ENCODE measurements at regions not wholly inside any gene's neighbourhood (a gene's known extent, or its start where the extent isn't known, plus 50 kb on each side); places are given as distances from the start of the nearest gene placed in this dataset.

DNA sequence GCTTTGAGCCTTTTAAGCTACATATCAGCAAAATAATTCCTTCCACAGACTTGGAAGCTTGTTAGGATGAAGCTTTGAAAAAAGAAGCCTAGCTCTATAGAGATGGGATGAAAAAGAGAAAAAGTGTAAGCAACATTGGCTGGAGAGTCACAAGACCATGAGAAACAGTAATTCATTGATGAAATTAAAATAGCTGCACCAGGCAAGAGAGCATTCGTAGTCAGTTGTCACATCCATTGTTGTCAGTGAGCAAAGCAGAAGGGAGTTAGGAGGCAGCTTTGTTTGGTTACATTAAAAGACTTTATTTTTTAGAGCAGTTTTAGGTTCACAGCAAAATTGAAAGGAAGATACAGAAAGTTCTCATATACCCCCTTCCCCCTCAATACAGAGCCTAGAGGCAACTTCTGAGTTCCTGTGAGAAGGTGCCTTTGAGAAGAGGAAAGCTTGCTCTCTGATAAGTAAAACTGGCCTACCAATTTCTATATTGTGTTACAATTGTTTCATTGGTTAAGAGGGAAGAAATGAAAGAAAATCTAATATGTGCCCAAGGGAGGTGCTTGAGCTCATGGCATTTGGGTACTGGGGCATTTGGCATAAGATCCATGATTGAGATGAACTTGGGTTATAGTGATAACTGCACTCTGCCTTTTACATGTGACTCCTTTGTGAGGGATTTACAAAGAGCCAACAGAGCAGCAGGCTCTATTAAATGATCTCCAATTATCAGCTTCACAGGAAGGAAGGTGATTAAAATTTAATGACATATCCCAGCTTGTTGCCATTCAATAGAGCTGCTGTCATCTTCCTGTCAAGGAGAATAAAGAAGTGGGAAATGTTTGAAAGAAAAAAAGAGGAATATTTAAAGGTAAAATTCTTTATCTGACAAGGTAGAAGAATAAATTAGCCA is 361.3 kb upstream of the TMTC1 start:
- H3K4me2 ChIP-seq (ENCODE audit: low read length): no peak overlapping the region
- no peaks in the 10 kb centered on the region for H4K20me1 ChIP-seq (ENCODE audit: insufficient read depth, low read length)
- no peaks in the 10 kb centered on the region for H3K4me1 ChIP-seq (ENCODE audit: low read length)
- TF ChIP-seq EZH2phosphoT487 (IDR thresholded peaks at IDR 0.05; ENCODE audit: low read depth): no peak
- TF ChIP-seq CTCF (IDR thresholded peaks at IDR 0.05; ENCODE audit: low read depth, low read length): no peak
- no peak overlapping the region for H2AFZ ChIP-seq (ENCODE audit: low read depth, low read length)
- H3K9ac ChIP-seq (ENCODE audit: low read length): no peak overlapping the region
- H3K27ac ChIP-seq (ENCODE audit: low read length): no peak overlapping the region
- H3K36me3 ChIP-seq (replicated peaks; ENCODE audit: low read depth, low read length): no peaks in the 10 kb centered on the region
- no peaks in the 10 kb centered on the region for H3K27me3 ChIP-seq (ENCODE audit: low read depth, low read length)
- H3K4me3 ChIP-seq (ENCODE audit: low read length): no peak overlapping the region
- no peaks in the 10 kb centered on the region for H3K9me3 ChIP-seq (ENCODE audit: insufficient read depth, low read length)
- H3K79me2 ChIP-seq (ENCODE audit: low read length): no peaks in the 10 kb centered on the region

DNA sequence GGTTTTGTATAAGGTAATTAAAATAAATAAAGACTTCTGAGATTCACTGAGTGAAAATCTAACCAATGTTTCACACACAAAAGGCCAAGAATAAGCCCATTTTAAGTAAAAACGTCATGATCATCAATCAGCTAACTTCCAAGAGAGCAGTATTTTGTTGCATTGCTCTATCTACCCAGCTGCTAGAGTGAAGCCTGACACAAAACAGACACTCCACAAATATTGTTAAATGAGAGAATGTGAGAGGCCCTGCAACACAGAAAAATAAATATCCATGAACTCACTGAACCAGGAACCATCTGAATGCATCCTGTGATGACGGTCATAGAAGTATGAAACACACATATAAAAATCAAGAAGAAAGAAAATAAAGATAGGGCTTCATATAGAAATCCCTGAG is 358.6 kb upstream of the TMTC1 start:
- Histone ChIP-seq H3K27me3 (ENCODE audit: low read depth, low read length) (no peaks in the 10 kb centered on the region), H3K79me2 (ENCODE audit: low read length) (no peaks in the 10 kb centered on the region), H3K36me3 (replicated peaks; ENCODE audit: low read depth, low read length) (no peaks in the 10 kb centered on the region), H2AFZ (ENCODE audit: low read depth, low read length) (no peak overlapping the region), H3K4me3 (ENCODE audit: low read length) (no peak overlapping the region), H3K9ac (ENCODE audit: low read length) (no peak overlapping the region), H3K27ac (ENCODE audit: low read length) (no peak overlapping the region), H3K4me2 (ENCODE audit: low read length) (no peak overlapping the region), H3K9me3 (ENCODE audit: insufficient read depth, low read length) (no peaks in the 10 kb centered on the region), H3K4me1 (ENCODE audit: low read length) (no peaks in the 10 kb centered on the region), H4K20me1 (ENCODE audit: insufficient read depth, low read length) (no peaks in the 10 kb centered on the region)
- TF ChIP-seq EZH2phosphoT487 (IDR thresholded peaks at IDR 0.05; ENCODE audit: low read depth) (no peak), CTCF (IDR thresholded peaks at IDR 0.05; ENCODE audit: low read depth, low read length) (no peak)

DNA sequence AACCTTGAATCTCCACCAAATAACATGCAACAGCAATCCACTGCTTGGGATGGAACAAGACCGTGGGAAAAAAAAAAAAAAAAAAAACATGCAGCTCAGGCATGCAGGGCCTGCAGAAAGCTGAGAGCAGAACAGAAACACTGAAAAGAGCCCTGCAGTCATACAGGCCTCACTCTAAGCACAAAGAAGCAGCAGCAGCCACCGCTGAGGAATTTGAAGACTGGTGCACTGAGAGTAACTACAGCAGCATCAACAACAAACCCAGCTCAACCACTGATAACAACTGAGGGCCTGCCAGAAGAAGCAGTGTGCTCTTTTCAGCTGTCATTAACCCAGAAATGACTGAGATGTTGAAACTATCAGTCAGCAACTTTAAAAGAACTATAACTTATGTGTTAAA is 354.7 kb upstream of the TMTC1 start:
- TF ChIP-seq CTCF (IDR thresholded peaks at IDR 0.05; ENCODE audit: low read depth, low read length) (no peak), EZH2phosphoT487 (IDR thresholded peaks at IDR 0.05; ENCODE audit: low read depth) (no peak)
- Histone ChIP-seq H3K9ac (ENCODE audit: low read length) (no peak overlapping the region), H3K36me3 (replicated peaks; ENCODE audit: low read depth, low read length) (no peaks in the 10 kb centered on the region), H3K27ac (ENCODE audit: low read length) (no peak overlapping the region), H3K4me1 (ENCODE audit: low read length) (no peaks in the 10 kb centered on the region), H3K9me3 (ENCODE audit: insufficient read depth, low read length) (no peaks in the 10 kb centered on the region), H3K4me2 (ENCODE audit: low read length) (no peak overlapping the region), H3K4me3 (ENCODE audit: low read length) (no peak overlapping the region), H4K20me1 (ENCODE audit: insufficient read depth, low read length) (no peaks in the 10 kb centered on the region), H3K79me2 (ENCODE audit: low read length) (no peaks in the 10 kb centered on the region), H3K27me3 (ENCODE audit: low read depth, low read length) (no peaks in the 10 kb centered on the region), H2AFZ (ENCODE audit: low read depth, low read length) (no peak overlapping the region)

- no peaks in the 10 kb centered on the region for H4K20me1 ChIP-seq (ENCODE audit: insufficient read depth, low read length)
- H3K27ac ChIP-seq (ENCODE audit: low read length): no peak overlapping the region
- H3K9ac ChIP-seq (ENCODE audit: low read length): no peak overlapping the region
- H3K36me3 ChIP-seq (replicated peaks; ENCODE audit: low read depth, low read length): no peaks in the 10 kb centered on the region
- H3K9me3 ChIP-seq (ENCODE audit: insufficient read depth, low read length): no peaks in the 10 kb centered on the region
- no peaks in the 10 kb centered on the region for H3K27me3 ChIP-seq (ENCODE audit: low read depth, low read length)
- H3K79me2 ChIP-seq (ENCODE audit: low read length): no peaks in the 10 kb centered on the region
- H3K4me2 ChIP-seq (ENCODE audit: low read length): no peak overlapping the region
- no peak for TF ChIP-seq EZH2phosphoT487 (IDR thresholded peaks at IDR 0.05; ENCODE audit: low read depth)
- TF ChIP-seq CTCF (IDR thresholded peaks at IDR 0.05; ENCODE audit: low read depth, low read length): no peak
- no peak overlapping the region for H2AFZ ChIP-seq (ENCODE audit: low read depth, low read length)
- no peak overlapping the region for H3K4me3 ChIP-seq (ENCODE audit: low read length)
- no peaks in the 10 kb centered on the region for H3K4me1 ChIP-seq (ENCODE audit: low read length)
Observed at GRCh38 chr12:30136696-30137095, 353.0 kb upstream of the TMTC1 start.

All from OCI-LY3 (cell line).